Smooth muscle cell (in vitro differentiated cells): ENCODE measurements at regions not wholly inside any gene's neighbourhood (a gene's known extent, or its start where the extent isn't known, plus 50 kb on each side); places are given as distances from the start of the nearest gene placed in this dataset.

Source experiments
- DNase-seq: peaks from one replicate; lab custom pipeline; 2025; ENCODE audit not compliant: unreplicated experiment; lab: John Stamatoyannopoulos, UW
- H2AFZ ChIP-seq: fragments of 200-600 bp; sonication (generic); 2 replicates; pipeline ENCODE4 v1.6.0; 2016; ENCODE audit warnings: antibody characterized with exemption, low read depth, mild to moderate bottlenecking
- H3F3A ChIP-seq: fragments of 200-600 bp; sonication (generic); 2 replicates; pipeline ENCODE4 v1.6.0; 2017; ENCODE audit warnings: antibody characterized with exemption, low read depth
- H3K27ac ChIP-seq: fragments of 200-600 bp; sonication (generic); 2 replicates; pipeline ENCODE4 v1.5.1; 2016; ENCODE audit warnings: low read depth, mild to moderate bottlenecking
- H3K27me3 ChIP-seq: fragments of 200-600 bp; sonication (generic); 2 replicates; pipeline ENCODE4 v1.6.1; 2016; ENCODE audit warnings: low read depth, mild to moderate bottlenecking
- H3K36me3 ChIP-seq: fragments of 200-600 bp; sonication (generic); 2 replicates; pipeline ENCODE4 v1.5.1; 2016; ENCODE audit warnings: low read depth
- H3K4me1 ChIP-seq: fragments of 200-600 bp; sonication (generic); 2 replicates; pipeline ENCODE4 v1.5.1; 2016; ENCODE audit warnings: low read depth
- H3K4me2 ChIP-seq: fragments of 200-600 bp; sonication (generic); 2 replicates; pipeline ENCODE4 v1.6.0; 2016; ENCODE audit warnings: mild to moderate bottlenecking
- H3K4me3 ChIP-seq: fragments of 200-600 bp; sonication (generic); 2 replicates; pipeline ENCODE4 v1.5.1; 2016; ENCODE audit warnings: mild to moderate bottlenecking
- H3K79me2 ChIP-seq: fragments of 200-600 bp; sonication (generic); 2 replicates; pipeline ENCODE4 v1.6.0; 2016; ENCODE audit warnings: low read depth, mild to moderate bottlenecking
- H3K9ac ChIP-seq: fragments of 200-600 bp; sonication (generic); 2 replicates; pipeline ENCODE4 v1.6.0; 2016; ENCODE audit warnings: low read depth
- H3K9me3 ChIP-seq: fragments of 200-600 bp; sonication (generic); replicated peaks from 2 replicates; pipeline ENCODE4 v1.5.1; 2016; ENCODE audit warnings: low read depth
- H4K20me1 ChIP-seq: fragments of 200-600 bp; sonication (generic); 2 replicates; pipeline ENCODE4 v1.6.0; 2016; ENCODE audit warnings: low read depth
- WGBS: methylation state at CpG from one replicate; pipeline ENCODE4 v1.1.7; 2016; ENCODE audit warnings: low lambda C conversion rate; 5-methylcytosine and 5-hydroxymethylcytosine counted together
- TF ChIP-seq, protein P1 (sequence below): fragments of 200-600 bp; sonication (generic); IDR thresholded peaks from 2 replicates; pipeline ENCODE4 v1.5.1; 2017; ENCODE audit warnings: borderline replicate concordance, mild to moderate bottlenecking, antibody characterized with exemption; ENCODE audit not compliant: insufficient read depth, poor library complexity, severe bottlenecking

DNA sequence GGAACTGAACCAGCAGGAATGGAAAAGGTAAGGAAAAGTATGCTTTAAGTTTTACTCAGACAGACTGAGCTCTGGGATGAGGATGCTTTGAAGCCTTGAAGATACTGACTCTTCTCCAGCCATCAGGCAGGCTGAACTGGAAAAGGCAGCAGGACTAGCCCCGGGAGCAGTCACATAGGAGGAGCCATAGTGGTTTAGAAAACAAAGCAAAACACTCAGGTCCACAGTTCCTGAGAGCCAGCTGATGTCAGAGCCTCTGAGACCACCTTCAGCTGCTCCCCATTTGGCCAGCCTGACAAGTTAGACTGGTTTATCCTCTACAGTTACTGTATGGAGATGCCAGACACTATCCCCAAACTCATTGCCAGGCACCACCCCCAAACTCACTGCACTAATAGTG lies 167.9 kb upstream of the CPEB2 start:
- H3K4me1 ChIP-seq, result no peaks in the 10 kb centered on the region

GRCh38 chr4:14835288-14835687 lies 167.0 kb upstream of the CPEB2 start:
- no peak overlapping the region for H3K9ac ChIP-seq
- no peaks in the 10 kb centered on the region for H3K27me3 ChIP-seq
- WGBS, result 70% methylated on average over 1 of the region's 1 CpG
- DNase-seq, result no peak
- no peaks in the 10 kb centered on the region for H3K9me3 ChIP-seq
- no peak overlapping the region for H2AFZ ChIP-seq
- H3F3A ChIP-seq, result no peaks in the 10 kb centered on the region
- H4K20me1 ChIP-seq, result no peaks in the 10 kb centered on the region
- no peaks in the 10 kb centered on the region for H3K79me2 ChIP-seq
- no peak overlapping the region for H3K4me2 ChIP-seq
- no peaks in the 10 kb centered on the region for H3K36me3 ChIP-seq
- H3K4me1 ChIP-seq, result no peaks in the 10 kb centered on the region
- H3K27ac ChIP-seq, result no peak overlapping the region
- no peak overlapping the region for H3K4me3 ChIP-seq
- TF ChIP-seq, protein P1, sequence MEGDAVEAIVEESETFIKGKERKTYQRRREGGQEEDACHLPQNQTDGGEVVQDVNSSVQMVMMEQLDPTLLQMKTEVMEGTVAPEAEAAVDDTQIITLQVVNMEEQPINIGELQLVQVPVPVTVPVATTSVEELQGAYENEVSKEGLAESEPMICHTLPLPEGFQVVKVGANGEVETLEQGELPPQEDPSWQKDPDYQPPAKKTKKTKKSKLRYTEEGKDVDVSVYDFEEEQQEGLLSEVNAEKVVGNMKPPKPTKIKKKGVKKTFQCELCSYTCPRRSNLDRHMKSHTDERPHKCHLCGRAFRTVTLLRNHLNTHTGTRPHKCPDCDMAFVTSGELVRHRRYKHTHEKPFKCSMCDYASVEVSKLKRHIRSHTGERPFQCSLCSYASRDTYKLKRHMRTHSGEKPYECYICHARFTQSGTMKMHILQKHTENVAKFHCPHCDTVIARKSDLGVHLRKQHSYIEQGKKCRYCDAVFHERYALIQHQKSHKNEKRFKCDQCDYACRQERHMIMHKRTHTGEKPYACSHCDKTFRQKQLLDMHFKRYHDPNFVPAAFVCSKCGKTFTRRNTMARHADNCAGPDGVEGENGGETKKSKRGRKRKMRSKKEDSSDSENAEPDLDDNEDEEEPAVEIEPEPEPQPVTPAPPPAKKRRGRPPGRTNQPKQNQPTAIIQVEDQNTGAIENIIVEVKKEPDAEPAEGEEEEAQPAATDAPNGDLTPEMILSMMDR, result no peak

More for the DNA sequence above, 167.9 kb upstream of the CPEB2 start:
- no peaks in the 10 kb centered on the region for H3F3A ChIP-seq
- TF ChIP-seq, protein P1, result no peak
- no peaks in the 10 kb centered on the region for H4K20me1 ChIP-seq
- H3K27ac ChIP-seq, result no peak overlapping the region
- no peaks in the 10 kb centered on the region for H3K36me3 ChIP-seq
- no peaks in the 10 kb centered on the region for H3K79me2 ChIP-seq
- no peak overlapping the region for H3K9ac ChIP-seq
- DNase-seq, result no peak
- H3K4me2 ChIP-seq, result no peak overlapping the region
- WGBS, result 76% methylated on average over 1 of the region's 1 CpG
- H3K9me3 ChIP-seq, result no peaks in the 10 kb centered on the region
- H3K4me3 ChIP-seq, result no peak overlapping the region
- H2AFZ ChIP-seq, result no peak overlapping the region
- no peaks in the 10 kb centered on the region for H3K27me3 ChIP-seq

GRCh38 chr4:14835708-14836425 lies 166.4 kb upstream of the CPEB2 start:
- no peak overlapping the region for H2AFZ ChIP-seq
- H3K27ac ChIP-seq, result no peak overlapping the region
- H3K4me2 ChIP-seq, result no peak overlapping the region
- DNase-seq, result no peak
- no peak overlapping the region for H3K4me3 ChIP-seq
- 86% methylated on average over 3 of the region's 3 CpGs for WGBS
- H3K9ac ChIP-seq, result no peak overlapping the region
- H3F3A ChIP-seq, result no peaks in the 10 kb centered on the region
- TF ChIP-seq, protein P1, result no peak
- H4K20me1 ChIP-seq, result no peaks in the 10 kb centered on the region
- no peaks in the 10 kb centered on the region for H3K27me3 ChIP-seq
- H3K79me2 ChIP-seq, result no peaks in the 10 kb centered on the region
- H3K36me3 ChIP-seq, result no peaks in the 10 kb centered on the region
- no peaks in the 10 kb centered on the region for H3K4me1 ChIP-seq
- no peaks in the 10 kb centered on the region for H3K9me3 ChIP-seq

GRCh38 chr4:14837860-14838259 lies 164.4 kb upstream of the CPEB2 start:
- H4K20me1 ChIP-seq, result no peaks in the 10 kb centered on the region
- 86% methylated on average over 4 of the region's 4 CpGs for WGBS
- H3K9me3 ChIP-seq, result no peaks in the 10 kb centered on the region
- H3K4me3 ChIP-seq, result no peak overlapping the region
- no peaks in the 10 kb centered on the region for H3K36me3 ChIP-seq
- no peaks in the 10 kb centered on the region for H3K4me1 ChIP-seq
- no peak for DNase-seq
- no peak overlapping the region for H3K4me2 ChIP-seq
- H3K27me3 ChIP-seq, result no peaks in the 10 kb centered on the region
- H3F3A ChIP-seq, result no peaks in the 10 kb centered on the region
- H3K27ac ChIP-seq, result no peak overlapping the region
- H3K79me2 ChIP-seq, result no peaks in the 10 kb centered on the region
- H3K9ac ChIP-seq, result no peak overlapping the region
- TF ChIP-seq, protein P1, result no peak
- no peak overlapping the region for H2AFZ ChIP-seq
